Tibial nerve (tissue), 3 donors: ENCODE measurements at regions not wholly inside any gene's neighbourhood (a gene's known extent, or its start where the extent isn't known, plus 50 kb on each side); places are given as distances from the start of the nearest gene placed in this dataset.

Source experiments
- POLR2A ChIP-seq, 2 donors: fragments of 450-650 bp; IDR thresholded peaks; one replicate each; pipeline ENCODE4 v1.6.1; 2017; ENCODE audit warnings: antibody characterized with exemption in 2 of 2, mild to moderate bottlenecking in 2 of 2, moderate library complexity in 2 of 2
- TF ChIP-seq, protein P1 (sequence below), 5 experiments: fragments of 200-600 bp in 3 of 5; fragments of 450-650 bp in 2 of 5; sonication (generic) in 3 of 5; IDR thresholded peaks; one replicate each; pipeline ENCODE4 v1.5.1; 2016 to 2019; ENCODE audit warnings: antibody characterized with exemption in 5 of 5, mild to moderate bottlenecking in 3 of 5, moderate library complexity in 2 of 5

DNA sequence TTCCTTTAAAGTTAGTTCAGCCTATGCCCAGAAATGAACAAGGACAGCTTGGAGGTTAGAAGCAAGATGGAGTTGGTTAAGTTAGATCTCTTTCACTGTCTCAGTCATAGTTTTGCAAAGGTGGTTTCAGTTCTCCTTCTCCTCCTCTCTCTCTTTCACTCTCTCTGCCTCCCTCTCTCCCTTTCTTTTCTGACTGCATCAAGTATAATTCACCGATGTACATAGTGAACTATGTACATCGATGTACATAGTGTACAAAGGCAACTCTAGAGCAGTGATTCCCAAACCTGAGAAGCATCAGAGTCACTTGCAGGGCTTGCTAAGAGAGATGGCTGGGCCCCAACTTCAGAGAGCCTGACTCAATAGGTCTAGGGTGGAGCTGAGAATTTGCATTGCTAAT lies 1259.7 kb downstream of the TYW1 start:
- TF ChIP-seq, protein P1, sequence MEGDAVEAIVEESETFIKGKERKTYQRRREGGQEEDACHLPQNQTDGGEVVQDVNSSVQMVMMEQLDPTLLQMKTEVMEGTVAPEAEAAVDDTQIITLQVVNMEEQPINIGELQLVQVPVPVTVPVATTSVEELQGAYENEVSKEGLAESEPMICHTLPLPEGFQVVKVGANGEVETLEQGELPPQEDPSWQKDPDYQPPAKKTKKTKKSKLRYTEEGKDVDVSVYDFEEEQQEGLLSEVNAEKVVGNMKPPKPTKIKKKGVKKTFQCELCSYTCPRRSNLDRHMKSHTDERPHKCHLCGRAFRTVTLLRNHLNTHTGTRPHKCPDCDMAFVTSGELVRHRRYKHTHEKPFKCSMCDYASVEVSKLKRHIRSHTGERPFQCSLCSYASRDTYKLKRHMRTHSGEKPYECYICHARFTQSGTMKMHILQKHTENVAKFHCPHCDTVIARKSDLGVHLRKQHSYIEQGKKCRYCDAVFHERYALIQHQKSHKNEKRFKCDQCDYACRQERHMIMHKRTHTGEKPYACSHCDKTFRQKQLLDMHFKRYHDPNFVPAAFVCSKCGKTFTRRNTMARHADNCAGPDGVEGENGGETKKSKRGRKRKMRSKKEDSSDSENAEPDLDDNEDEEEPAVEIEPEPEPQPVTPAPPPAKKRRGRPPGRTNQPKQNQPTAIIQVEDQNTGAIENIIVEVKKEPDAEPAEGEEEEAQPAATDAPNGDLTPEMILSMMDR (IDR thresholded peaks at IDR 0.05), result no peak
- TF ChIP-seq POLR2A (IDR thresholded peaks at IDR 0.05), result no peak
